HG02840 (cell line): ENCODE measurements at regions not wholly inside any gene's neighbourhood (a gene's known extent, or its start where the extent isn't known, plus 50 kb on each side); places are given as distances from the start of the nearest gene placed in this dataset.
"Not testable (repeated sequence)": the region's sequence is repeated elsewhere in the genome, so short reads cannot be mapped to it uniquely, and the experiment has no call there.

Source experiments
- ATAC-seq: cut with Tn5 transposase; IDR thresholded peaks from one replicate; pipeline ENCODE4 v1.9.1; 2021; ENCODE audit warnings: mild to moderate bottlenecking, moderate library complexity, moderate number of reproducible peaks; ENCODE audit not compliant: unreplicated experiment, low FRiP score

DNA sequence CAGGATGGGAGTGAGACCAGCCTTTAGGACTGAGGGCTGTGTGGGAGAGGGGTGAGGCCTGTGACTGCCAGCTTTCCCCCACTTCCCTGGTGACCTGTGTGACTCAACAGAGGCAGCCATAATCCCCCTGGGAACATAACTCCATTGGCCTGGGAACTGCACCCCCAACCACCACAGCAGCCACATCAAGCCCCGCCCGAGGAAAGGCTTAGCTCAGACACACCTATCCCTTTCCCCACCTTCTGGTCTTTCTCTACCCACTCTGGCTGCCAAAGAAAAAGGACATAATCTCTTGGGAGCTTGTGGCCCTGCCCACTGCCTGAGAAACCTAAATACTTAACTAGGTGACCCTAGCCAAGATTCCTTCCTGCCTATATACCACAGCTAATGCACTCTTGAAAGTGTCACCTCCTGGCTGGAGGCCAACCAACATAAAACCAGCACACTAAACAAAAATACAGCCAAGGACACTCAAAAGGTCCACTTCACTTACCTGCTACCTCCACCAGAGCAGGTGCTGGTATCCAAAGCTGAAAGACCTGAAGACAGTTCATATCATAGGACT lies 406.6 kb upstream of the CAMK1G start:
- no peak for ATAC-seq

DNA sequence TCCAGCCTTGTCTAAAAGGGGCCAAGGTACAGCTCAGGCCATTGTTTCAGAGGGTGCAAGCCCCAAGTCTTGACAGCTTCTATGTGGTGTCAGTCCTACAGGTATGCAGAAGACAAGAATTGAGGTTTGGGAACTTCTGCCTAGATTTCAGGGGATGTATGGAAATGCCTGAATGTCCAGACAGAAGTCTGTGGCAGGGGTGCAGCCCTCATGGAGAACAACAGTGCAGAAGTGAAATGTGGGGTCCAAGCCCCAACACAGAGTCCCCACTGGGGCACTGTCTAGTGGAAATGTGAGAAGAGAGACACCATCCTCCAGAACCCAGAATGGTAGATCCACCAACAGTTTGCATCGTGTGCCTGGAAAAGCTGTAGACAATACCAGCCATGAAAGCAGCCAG lies 400.3 kb upstream of the CAMK1G start:
- no peak for ATAC-seq

DNA sequence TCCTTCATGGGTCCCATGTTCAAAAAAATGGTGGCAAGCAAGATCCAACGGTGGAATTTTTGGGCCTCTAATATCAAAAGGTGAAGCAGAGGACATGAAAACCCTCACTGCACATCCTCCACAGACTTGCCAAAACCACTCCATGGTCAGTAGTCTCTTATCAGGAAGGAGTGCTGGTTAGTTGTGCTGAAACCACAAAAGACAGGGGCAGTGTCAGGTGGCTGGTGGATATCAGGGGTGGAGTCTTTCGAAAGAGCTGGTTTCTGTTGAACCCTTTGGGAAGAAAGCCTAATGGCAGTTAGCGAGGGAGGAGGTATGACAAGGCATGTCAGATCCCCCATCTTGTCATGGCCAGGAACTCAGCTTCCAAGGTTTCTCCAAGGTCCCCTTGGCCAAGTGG lies 395.9 kb upstream of the CAMK1G start:
- ATAC-seq, result no peak

DNA sequence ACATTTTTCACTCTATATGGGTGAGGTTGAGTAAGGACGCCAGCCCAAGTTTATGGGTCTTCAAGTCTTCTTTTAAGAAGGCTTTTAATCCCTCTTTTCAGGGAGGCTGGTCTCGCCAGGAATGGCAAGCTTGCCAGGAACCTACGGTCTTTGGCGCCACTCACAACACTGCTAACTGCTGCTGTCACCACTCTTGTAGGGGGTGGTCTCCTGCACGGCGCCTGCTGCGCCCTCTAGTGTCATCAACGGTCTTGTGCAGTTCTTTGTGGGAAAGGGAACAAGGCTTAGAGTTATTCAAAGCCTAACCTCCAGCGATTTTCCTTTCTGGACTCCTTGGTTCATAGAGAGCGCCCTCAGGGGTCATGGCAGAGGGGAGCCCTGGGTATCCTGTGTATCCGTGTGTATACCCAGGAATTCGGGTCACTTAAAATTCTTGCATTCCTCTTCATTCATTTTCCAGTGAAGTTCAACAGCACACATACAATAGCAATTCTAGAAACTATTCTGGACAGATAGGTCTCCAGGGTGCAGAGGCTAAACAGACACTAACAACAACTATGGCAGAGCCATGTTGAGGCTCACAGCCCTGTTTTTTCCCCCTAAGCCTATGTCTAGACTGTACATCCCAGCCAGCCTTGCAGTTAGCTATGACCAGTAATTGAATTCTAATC lies 392.8 kb upstream of the CAMK1G start:
- no peak for ATAC-seq

DNA sequence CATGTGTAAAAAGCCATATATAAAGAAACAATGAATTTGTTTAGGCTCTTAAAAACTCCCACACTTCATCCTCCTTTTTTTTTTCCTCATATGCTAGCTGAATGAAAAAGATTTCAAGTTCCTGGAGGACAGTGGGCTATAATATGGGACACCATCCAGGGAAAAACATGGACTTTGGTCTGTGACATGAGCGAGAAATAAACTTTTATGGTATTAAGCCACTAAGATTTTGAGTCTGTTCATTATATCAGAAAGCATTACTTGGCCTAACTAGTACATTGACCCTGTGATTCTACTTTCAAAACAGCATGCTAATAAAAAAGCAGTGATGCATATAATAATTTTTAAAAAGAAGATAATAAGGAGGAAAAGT lies 392.3 kb upstream of the CAMK1G start:
- no peak for ATAC-seq

DNA sequence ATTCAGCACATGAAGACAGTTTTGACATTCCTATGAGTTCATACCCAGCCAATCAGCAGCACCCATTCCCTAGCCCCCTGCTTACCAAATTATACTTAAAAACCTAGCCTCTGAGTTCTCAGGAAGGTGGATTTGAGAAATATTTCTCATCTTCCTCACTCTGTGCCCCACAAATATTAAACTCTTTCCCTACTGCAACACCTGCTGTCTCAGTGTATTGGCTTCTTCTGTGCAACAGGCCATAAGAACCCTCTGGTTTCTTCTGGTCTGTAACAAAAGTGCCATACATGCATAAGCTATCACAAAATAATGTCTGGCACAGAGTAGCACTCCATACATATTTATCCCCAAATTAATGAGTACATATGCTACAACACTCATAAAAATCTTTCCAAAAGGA lies 387.4 kb upstream of the CAMK1G start:
- ATAC-seq, result no peak

DNA sequence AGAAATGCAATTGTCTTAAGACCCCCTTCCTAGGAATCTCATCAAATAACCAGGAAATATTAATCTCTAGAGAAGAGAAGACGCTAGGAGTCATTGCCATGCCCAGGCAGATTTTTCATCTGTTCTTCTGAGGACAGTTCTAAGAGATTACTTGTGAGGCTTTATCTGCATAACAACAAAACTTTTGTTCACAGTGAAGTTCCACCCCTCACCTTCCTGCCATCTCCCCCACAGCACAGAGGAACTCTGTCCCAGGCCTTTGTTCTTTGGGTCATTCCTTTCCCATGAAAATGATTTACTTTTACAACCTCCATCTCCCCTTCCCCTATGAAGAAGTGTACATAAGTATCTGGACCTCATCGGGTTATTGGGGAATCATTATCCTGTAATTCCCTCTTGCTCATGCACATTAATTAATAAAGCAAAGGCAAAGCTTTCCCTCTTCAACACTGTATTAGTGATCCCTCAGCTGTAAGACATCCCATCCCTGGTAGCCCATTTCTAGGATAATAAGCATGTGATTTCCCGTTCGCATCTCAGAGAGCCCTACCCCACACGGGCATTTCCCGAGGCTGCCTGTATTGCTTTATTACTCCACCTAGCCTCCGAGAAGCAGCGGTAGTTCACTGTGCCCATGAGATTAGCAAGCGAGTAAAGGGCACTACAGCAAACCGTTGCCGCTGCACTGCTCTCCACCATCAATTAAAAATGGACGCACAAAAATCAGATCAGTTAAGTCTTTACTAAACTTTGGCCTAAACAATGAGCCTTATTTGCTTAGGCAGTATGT lies 384.4 kb upstream of the CAMK1G start:
- ATAC-seq, result no peak

DNA sequence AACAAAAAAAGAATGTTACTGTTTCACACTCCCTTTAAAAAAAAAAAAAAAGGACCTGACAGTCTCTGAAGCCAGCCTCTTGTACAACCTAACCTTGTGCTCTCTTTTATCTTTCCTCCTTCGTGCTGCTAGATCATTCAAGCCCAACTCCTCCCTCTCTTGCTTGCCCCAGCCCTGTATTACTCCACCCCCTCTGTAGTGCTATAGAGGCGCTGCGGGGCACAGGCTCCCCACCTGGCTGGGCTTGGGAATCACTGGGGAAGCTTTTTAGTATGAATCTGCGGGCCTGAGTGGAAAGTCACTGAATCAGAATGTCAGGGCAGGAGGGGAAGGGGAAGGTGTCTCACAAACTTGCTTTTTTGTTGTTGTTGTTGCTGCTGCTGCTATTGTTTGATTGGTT lies 383.7 kb upstream of the CAMK1G start:
- no peak for ATAC-seq

DNA sequence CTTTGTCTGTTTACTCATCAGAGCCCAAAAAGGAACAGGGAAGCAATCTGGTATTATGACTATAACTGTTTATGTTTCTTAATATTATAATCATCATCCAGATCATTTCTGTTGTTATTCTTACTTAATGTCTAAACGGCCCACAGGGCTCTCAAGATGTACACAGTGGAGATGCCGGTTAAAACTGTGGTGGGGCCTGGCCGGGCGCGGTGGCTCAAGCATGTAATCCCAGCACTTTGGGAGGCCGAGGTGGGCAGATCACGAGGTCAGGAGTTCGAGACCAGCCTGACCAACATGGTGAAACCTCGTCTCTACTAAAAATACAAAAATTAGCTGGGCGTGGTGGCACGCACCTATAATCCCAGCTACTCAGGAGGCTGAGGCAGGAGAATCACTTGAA lies 381.2 kb upstream of the CAMK1G start:
- ATAC-seq, result not testable (repeated sequence)

DNA sequence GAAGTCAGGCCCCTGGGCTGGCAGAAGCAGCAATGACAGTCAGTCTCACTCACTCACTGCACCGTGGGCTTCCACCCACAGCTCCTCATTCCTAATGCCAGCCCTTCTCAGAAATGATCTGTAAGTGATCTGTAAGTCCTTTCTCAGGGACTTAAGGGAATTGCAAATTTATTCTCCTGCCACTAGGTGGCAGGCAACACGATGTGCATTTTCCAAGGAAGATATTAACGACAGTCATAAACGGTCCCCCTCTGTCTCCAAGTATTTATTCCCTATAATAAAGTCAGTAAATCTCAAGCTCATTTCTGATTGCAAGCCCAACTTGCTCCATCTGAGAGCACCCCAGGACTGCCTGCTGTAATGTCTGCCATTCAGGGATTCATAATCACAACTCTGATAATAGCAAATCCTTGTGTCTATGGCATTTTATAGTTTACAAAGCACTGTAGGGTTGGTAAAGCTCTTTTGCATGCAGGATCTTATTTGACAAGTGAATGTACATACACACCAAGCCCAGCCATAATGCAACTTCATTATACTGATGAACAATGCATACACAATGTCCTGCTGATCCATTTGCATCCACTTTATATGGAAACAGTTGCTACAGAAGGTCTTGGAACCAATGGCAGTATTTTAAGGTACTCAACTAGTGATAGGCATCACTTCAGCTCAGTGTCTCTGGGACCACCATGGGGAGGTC lies 380.5 kb upstream of the CAMK1G start:
- no peak for ATAC-seq

DNA sequence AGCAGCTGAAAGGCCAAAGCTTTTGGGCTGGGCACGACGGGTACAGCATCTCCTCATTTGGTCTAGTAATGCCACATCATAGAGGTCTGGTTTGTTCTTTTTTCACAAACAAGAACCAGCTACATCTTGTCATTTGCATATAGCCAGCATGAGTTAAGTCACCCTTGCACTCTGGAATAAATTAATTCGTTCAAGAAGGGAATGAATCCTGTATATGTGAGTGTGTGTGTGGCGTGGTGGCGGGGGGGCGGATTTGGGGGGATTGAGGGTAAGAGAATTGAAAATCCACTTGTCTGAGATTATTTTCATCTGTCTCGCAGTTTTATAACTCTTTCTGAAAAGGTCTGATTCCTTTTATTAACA lies 380.0 kb upstream of the CAMK1G start:
- ATAC-seq, result no peak

DNA sequence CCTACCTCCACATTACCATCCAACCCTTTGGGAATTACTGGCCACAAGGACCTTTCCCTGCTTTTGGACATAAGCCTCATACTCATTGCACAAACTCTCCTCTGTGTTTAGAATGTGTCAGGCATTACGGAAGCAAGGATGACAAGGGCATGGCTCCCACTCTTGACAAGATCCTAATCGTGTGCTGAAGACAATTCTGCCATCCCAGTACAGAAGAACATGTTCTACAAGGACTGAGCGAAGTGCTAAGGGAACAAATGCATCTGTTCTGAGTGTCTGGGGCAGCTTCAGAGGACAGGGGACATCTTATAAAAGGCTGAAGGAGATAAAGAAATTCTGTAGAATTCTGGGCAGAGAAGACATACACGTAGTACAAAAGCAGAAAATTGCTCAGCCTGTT lies 378.5 kb upstream of the CAMK1G start:
- no peak for ATAC-seq

DNA sequence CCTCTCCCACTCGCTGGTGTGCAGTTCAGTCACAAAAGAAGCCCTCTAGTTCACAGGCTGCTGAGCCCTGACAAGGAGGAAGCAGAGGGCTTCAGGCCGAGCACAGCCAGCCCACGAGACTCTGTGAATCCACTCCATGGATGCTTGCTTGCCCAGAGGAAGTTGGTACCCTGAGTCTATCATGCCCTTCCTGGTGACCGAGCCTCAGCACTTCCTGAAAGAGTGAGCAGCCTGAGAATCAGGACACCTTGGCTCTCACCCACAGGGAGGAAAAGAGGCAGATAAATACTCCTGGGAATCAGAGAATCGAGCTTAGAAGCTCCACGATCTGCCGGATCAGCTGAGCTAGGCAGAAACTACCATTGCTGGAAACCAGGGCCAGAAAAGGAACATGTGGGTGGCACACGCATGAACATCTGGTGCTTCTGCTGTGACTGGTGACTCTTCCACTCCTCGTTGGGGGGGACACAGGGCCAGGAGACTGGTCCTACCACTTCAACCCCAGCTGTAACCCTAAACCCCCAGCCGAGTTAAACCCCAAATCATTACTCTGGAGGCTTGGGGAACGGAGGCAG lies 376.3 kb upstream of the CAMK1G start:
- no peak for ATAC-seq

DNA sequence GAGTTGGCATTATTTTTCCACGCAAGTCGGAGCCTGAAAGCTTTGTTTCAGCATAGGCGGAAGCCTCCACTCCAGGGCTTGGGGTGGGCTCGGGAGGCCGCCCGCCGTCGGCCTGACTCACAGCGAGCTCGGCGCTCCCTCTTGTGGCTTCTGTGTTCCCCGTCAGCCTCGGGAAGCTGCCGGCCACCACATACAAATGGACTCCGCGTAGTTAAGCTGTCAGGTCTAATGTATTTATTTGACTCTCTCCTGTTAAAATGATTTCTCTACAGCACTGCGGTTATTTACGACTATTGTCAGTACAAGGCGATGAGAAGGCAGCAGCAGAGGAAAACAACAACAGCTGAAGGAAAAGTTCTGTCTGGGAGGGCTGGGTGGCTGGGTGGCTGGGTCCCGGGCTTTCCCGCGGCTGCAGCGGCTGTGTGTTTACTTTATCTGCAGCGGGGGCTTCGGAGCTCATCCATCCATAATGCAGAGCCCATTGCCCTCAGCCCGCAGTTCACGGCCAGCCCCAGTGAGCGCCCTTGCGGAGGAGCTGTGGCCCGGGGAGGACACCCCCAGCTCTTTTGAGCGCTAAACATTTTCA lies 375.7 kb upstream of the CAMK1G start:
- no peak for ATAC-seq

DNA sequence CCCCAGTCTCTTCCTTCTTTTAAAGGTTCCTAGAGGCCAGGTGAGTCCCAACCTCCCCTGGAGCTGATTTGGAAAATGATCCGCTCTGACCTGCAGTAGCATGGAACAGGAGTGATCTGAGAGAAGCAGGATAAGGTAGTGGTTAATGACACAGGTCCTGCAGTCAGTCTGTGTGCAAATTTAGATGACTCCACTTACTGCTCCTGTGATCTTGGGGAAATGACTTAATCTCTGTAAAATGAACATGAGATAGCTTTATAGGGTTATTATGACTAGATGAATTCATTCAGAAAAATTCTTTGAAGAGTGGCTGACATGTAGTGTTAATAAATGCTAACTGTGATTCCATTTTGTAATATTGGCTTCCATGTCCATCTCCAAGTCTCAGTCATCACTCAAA lies 374.9 kb upstream of the CAMK1G start:
- ATAC-seq, result no peak

DNA sequence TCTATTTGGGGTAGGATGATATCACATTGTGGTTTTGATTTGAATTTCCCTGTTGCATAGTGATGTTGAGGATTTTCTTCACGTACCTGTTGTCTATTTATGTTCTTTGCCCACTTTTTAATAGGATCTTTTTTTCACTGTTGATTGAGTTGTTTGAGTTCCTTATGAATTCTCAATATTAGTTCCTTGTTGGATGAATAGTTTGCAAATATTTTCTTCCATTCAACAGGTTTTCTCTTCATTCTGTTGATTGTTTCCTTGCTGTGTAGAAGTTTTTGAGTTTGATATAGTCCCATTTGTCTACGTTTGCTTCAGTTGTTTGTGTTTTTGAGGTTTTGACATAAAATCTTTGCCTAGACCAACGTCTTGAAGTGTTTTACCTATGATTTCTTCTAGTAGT lies 369.5 kb upstream of the CAMK1G start:
- ATAC-seq, result no peak

DNA sequence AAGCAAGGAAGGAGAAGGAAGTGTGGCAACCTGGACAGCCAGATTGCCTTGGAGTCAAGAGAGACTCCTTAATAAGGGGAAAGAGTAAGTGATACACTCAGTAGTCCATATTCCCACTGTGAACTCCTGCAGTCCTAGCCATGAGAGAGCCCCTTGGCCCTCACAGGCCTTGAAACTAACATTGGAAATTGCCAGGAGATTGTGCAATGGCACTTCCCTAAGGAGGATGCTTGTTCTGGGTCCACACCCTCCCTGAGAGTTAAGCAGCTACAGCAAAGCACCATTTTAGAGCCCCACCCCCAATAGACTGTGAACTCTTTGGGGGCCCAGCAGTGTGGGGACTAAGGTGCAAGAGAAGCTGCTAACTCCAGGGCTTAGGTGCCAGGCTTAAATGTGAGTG lies 367.7 kb upstream of the CAMK1G start:
- no peak for ATAC-seq

DNA sequence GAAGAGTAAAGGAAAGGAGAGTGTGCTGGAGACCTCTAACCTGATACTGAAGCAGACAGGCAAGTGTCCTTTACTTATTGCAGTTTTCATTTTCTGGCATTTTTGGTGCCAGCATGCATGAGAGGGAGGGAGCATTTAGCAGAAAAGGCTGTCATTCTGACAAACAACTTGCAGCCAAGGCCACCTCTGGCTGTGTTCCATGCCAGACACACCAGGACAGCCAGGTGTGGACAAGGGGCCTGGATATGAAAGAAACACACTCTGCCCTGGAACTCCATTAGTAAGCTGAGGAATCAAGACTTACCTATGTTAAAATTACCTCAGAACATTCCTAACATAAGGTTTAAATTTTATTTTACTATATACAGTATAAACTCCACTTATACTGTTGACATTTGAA lies 365.4 kb upstream of the CAMK1G start:
- no peak for ATAC-seq

DNA sequence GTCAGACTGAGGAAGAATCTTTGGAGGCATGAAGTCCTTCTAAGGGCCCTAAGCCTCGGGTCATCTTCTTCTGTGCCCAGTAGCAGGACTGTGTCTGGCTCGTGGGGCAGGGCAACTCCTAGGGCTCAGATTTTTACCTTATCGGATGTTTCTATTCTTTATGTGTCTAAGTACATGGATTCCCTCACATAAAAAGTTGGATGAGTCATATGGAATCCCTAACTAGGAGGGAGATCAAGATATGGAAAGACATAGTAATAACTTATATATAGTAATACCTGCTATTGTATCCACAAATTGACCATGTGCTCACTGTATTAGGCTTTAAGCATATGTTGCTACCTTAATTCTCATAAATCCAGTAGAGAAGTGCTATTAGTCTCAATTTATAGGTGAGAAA lies 364.5 kb upstream of the CAMK1G start:
- no peak for ATAC-seq

DNA sequence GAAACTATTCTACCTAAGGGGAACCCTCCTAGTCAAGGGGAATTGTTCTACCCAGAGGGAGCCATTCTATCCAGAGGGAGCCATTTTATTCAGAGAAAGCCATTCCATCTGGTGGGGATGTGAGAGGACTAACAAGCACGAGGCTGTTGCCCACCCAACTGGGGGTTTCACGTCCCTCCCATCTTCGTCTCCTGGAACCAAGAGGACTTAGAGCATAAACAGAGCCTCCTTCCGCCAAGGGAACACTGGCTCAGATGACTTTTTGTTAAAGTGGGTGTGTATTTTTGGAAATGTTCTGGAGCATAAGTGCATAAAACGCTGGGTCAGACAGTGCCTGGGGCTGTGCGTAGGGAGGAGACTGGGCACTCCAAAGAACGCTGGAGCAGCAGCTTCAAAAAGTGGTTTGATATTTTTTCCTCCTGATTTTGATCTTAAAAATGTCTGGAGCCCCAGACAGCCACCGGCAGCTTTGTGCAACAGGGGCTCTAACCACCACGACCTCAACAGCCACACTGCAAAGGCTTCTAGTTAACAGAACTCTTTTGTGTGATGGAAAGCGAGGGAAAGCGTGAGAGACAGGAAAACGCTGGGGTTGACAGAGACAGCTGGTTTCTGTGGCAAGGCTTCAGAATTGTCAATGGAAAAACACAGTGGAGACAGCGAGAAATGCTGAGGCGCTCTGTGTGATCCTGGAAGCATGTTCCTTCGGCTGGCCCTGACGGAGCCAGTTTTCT lies 363.6 kb upstream of the CAMK1G start:
- ATAC-seq, result no peak
